Left lung (tissue), 4 donors: ENCODE measurements at regions not wholly inside any gene's neighbourhood (a gene's known extent, or its start where the extent isn't known, plus 50 kb on each side); places are given as distances from the start of the nearest gene placed in this dataset.

Source experiments
- ATAC-seq: fragments of 200-7000 bp; cut with Tn5 transposase; one replicate; pipeline ENCODE4 v1.9.1; 2020; ENCODE audit warnings: moderate library complexity
- DNase-seq, 4 donors: peaks; one replicate each; pipeline ENCODE4 v3.0.0-alpha.2; 2013 to 2020
- H3K27ac ChIP-seq, 2 donors: fragments of 200-600 bp; sonication (generic) in 1 of 2; one replicate each; pipeline versions ENCODE4 v1.5.0 to v1.8.0; 2020 to 2021
- H3K27me3 ChIP-seq, 2 donors: fragments of 200-600 bp; sonication (generic) in 1 of 2; one replicate each; pipeline versions ENCODE4 v1.5.0 to v1.8.0; 2020 to 2021
- H3K36me3 ChIP-seq, 2 donors: fragments of 200-600 bp; sonication (generic) in 1 of 2; one replicate each; pipeline versions ENCODE4 v1.5.0 to v1.8.0; 2020 to 2021
- H3K4me1 ChIP-seq, 2 donors: fragments of 200-600 bp; one replicate each; pipeline ENCODE4 v1.8.0; 2021
- H3K4me3 ChIP-seq, 2 donors: fragments of 200-600 bp; sonication (generic) in 1 of 2; one replicate each; pipeline versions ENCODE4 v1.5.0 to v1.8.0; 2020 to 2021; ENCODE audit warnings: mild to moderate bottlenecking in 1 of 2
- H3K9me3 ChIP-seq, 2 donors: fragments of 200-600 bp; sonication (generic) in 1 of 2; one replicate each; pipeline versions ENCODE4 v1.5.0 to v1.8.0; 2020 to 2021
- intact Hi-C, 2 donors: fragments of 100-400 bp; cut with DNase I; formaldehyde crosslinking; loops; one replicate each; pipeline versions ENCODE4 v1.11.2 to v1.14.2; 2022
- TF ChIP-seq, protein P1 (sequence below), 2 donors: fragments of 200-600 bp; sonication (generic) in 1 of 2; IDR thresholded peaks; one replicate each; pipeline versions ENCODE4 v1.5.0 to v1.8.0; 2021; ENCODE audit warnings: antibody characterized with exemption in 2 of 2
- donor health status: DM: no; HTN: yes; CAD: no.
- donor health status: DM: no; HTN: no; CAD: no.

DNA sequence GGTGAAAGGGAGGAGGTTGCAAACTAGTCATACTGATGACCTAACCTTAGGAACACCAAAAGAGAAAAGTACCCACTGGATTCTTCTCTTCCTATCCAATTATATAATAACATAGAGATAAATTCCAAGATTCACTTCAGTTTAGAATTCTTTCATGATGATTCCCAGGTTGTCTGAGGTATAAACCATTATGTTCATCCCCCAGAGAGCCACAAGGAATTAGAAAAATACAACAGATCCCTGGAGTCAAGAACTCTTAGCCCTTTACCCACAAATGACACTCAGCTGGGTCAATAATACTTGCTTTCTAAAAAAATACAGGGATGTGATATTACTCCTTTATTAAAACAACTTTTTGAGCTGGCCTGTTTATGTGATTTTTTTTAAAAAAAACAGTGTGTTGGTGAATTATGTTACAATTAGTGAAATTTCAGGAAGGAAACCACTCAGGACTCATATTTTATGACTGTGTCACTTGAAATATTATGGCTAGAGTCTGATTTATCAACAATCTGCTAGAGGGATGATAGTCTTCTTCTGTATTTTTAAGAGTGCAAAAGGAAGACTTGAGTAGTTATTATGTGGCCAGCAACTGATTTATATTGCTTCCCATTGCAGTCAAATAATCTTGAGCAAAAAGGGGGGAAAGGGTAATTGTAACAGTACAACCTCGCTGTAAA is 338.2 kb downstream of the NFIB start:
- Histone ChIP-seq H3K27ac (no peak overlapping the region), H3K27me3 (no peaks in the 10 kb centered on the region), H3K9me3 (no peaks in the 10 kb centered on the region), H3K36me3 (no peaks in the 10 kb centered on the region), H3K4me1 (no peaks in the 10 kb centered on the region), H3K4me3 (no peak overlapping the region)
- ATAC-seq (no peak), DNase-seq (no peak)
- intact Hi-C loops = no loop called here
- TF ChIP-seq, protein P1, sequence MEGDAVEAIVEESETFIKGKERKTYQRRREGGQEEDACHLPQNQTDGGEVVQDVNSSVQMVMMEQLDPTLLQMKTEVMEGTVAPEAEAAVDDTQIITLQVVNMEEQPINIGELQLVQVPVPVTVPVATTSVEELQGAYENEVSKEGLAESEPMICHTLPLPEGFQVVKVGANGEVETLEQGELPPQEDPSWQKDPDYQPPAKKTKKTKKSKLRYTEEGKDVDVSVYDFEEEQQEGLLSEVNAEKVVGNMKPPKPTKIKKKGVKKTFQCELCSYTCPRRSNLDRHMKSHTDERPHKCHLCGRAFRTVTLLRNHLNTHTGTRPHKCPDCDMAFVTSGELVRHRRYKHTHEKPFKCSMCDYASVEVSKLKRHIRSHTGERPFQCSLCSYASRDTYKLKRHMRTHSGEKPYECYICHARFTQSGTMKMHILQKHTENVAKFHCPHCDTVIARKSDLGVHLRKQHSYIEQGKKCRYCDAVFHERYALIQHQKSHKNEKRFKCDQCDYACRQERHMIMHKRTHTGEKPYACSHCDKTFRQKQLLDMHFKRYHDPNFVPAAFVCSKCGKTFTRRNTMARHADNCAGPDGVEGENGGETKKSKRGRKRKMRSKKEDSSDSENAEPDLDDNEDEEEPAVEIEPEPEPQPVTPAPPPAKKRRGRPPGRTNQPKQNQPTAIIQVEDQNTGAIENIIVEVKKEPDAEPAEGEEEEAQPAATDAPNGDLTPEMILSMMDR (IDR thresholded peaks at IDR 0.05) = no peak

DNA sequence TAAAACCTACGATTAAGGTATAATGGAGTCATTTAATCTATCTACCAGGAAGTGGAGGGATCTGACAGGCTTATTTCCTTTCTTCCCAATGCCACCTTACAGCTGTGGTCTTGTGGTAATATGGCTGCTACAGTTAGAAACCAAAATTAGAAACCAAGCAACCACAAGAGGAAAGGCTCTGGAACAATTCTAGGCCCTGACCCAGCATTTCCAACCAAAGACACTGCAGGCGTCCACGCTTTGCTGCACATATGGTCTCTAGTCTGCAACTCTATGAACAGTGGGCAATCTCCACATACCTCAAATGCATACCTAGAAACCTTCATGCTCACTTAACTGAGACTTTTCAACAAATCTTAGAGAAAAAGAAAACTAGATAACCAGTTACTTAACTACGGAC is 339.1 kb downstream of the NFIB start:
- Histone ChIP-seq H3K27me3 (no peaks in the 10 kb centered on the region), H3K36me3 (no peaks in the 10 kb centered on the region), H3K4me1 (no peaks in the 10 kb centered on the region), H3K9me3 (no peaks in the 10 kb centered on the region), H3K4me3 (no peak overlapping the region), H3K27ac (no peak overlapping the region)
- TF ChIP-seq, protein P1 (IDR thresholded peaks at IDR 0.05) = no peak
- intact Hi-C loops = no loop called here
- ATAC-seq = no peak
- no peak for DNase-seq

DNA sequence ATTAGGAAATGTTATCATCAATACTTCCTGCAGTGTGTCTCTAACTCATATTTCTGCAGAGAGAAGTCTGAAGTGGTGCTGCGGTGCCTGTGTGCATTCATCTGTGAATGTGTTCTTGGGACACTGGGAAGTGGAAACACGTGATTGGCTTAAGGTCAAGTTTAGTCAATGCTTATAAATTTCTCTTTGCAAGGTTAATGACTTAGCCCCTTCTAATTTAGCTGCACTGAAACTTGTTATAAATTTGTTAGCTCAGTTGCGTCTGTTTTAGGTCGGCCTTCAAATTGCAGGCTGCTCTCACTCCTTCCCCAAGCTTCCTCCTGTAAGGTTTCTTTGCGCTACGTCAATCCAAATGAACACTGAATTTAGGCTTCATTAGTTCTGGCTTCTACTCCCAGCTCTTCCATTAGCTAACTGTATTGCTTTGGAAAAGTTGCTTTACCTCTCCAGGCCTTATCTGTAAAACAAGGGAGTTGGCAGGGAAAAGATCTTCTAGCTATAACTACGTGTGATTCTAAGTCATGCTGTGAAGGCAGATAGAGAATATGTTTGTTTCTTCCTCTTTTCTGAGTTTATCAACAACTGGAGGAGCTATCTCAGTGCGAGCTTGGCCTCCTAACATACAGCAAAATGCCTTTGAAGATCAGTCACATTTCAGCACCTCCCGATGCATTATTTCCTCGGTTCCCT is 341.8 kb downstream of the NFIB start:
- DNase-seq (no peak), ATAC-seq (no peak)
- TF ChIP-seq, protein P1 (IDR thresholded peaks at IDR 0.05) = no peak
- intact Hi-C loops = no loop called here
- no peaks in the 10 kb centered on the region for H3K9me3 ChIP-seq
- no peak overlapping the region for H3K27ac ChIP-seq
- no peaks in the 10 kb centered on the region for H3K27me3 ChIP-seq
- H3K4me1 ChIP-seq = no peaks in the 10 kb centered on the region
- H3K4me3 ChIP-seq = no peak overlapping the region
- H3K36me3 ChIP-seq = no peaks in the 10 kb centered on the region

DNA sequence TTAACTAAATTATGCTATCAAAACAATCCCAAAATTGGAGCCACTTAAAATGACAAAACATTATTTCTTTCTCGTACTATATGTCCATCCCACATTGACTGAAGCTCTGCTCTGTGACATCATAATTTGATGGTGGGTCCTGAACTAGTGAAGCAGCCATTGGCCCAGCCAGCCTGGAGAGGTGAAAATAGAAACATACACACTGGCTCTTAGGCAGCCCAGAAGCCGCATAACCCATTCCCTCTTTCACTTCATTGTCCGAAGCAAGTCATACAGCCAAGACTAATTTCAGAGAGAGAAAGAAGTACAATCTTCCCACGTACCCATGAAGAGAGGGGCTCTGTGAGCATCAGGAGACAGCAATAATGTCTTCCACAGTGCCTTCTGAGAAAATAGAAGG is 342.5 kb downstream of the NFIB start:
- Histone ChIP-seq H3K4me3 (no peak overlapping the region), H3K4me1 (no peaks in the 10 kb centered on the region), H3K27ac (no peak overlapping the region), H3K36me3 (no peaks in the 10 kb centered on the region), H3K27me3 (no peaks in the 10 kb centered on the region), H3K9me3 (no peaks in the 10 kb centered on the region)
- no peak for ATAC-seq
- DNase-seq = no peak
- intact Hi-C loops = no loop called here
- TF ChIP-seq, protein P1 (IDR thresholded peaks at IDR 0.05) = no peak

DNA sequence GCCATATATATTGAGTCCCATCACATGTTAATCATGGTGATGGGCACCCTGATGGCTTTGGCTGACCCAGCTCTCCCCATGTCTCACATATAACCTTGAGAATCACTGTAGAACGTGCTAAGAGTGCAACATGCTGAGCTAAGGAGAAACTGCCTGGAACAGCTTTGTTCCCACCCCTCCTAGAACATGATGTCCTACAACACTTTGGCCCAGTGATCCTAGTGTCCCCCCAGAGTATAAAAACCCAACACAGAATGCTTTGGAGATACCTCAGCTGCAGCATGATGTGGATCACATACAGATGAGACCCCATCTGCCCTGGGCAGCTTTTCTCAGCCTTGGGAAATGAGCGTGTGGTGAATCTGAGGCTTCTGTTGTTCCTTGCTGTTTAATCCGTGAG is 343.5 kb downstream of the NFIB start:
- Histone ChIP-seq H3K27me3 (no peaks in the 10 kb centered on the region), H3K36me3 (no peaks in the 10 kb centered on the region), H3K4me1 (no peaks in the 10 kb centered on the region), H3K4me3 (no peak overlapping the region), H3K27ac (no peak overlapping the region), H3K9me3 (no peaks in the 10 kb centered on the region)
- TF ChIP-seq, protein P1 (IDR thresholded peaks at IDR 0.05) = no peak
- intact Hi-C loops = no loop called here
- DNase-seq (no peak), ATAC-seq (no peak)
